ENCODE measurements at regions not wholly inside any gene's neighbourhood (a gene's known extent, or its start where the extent isn't known, plus 50 kb on each side); places are given as distances from the start of the nearest gene placed in this dataset.

DNA sequence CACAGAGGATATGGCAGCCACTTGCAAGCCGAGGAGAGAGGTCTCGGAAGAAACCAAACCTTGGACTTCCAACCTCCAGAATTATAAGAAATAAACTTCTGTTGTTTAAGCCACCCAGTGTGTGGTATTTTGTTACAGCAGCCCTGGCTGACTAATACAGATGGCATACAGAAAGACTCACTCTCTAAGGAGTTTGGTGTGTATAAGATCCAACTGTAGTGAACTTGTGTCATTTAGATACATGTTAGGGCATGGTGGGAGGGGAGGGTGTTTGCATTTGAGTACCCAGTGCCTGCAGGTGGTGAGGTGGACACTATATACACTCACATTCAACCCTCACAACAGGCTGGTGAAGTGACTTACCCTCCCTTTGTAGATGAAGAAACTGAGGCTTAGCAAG, 233.2 kb upstream of the KLF3 start:
- WGBS, 2 donors: 93 to 98% methylated on average over 2 of the region's 2 CpGs
- Histone ChIP-seq H3K27me3 (no peaks in the 10 kb centered on the region), H3K4me3 (no peak overlapping the region), H3K4me1 (no peaks in the 10 kb centered on the region), H3K27ac (no peak overlapping the region), H3K36me3 (no peaks in the 10 kb centered on the region), H3K9me3 (peaks cover 0 to 20% (median 2%) of the 10 kb centered on the region in 11 donors)
- intact Hi-C loops (cut with DNase I): no loop called here
- no peak for TF ChIP-seq CTCF (IDR thresholded peaks at IDR 0.05)
- DNase-seq (no peak), ATAC-seq (no peak)

GRCh38 chr4:38442073-38442788, 221.8 kb upstream of the KLF3 start:
- DNase-seq (no peak), ATAC-seq (no peak)
- intact Hi-C loops (cut with DNase I): no loop called here
- no peak for TF ChIP-seq CTCF (IDR thresholded peaks at IDR 0.05)
- no peak overlapping the region for H3K4me3 ChIP-seq
- WGBS, 2 donors: 81 to 83% methylated on average over 5 of the region's 5 CpGs
- peaks cover 0 to 28% (median 12%) of the 10 kb centered on the region in 11 donors for H3K9me3 ChIP-seq
- H3K36me3 ChIP-seq: no peaks in the 10 kb centered on the region
- H3K4me1 ChIP-seq: no peaks in the 10 kb centered on the region
- no peak overlapping the region for H3K27ac ChIP-seq
- no peaks in the 10 kb centered on the region for H3K27me3 ChIP-seq

DNA sequence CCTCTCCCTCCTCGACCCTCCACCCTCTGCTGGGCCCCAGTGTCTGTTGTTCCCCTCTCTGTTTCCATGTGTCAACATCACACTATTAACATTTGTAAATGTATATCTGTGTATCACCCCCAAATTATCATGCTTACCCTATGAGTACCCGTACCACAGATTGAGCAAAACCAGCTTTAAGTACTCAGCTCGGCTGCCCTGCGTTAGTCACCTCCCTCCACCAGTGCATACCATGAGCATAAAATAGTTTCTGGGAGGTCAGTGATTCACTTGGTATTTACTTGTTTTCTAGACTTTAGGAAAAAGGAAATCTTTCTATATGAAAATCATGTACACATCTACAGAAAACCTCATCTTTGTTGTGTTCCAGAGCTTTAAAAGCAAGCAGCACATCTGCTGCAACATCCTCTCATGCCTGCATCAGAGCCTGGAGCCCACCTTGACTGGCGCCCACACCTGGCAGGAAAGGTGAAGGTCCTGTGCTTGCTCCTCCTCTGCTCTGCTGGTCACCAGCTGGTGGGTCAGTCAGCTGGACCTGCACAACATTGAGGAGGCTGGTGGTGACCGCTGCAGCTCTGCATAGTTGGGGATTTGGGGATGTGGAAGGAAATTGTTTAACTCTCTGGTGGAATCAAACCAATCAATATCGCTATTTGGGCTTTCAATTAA, 214.4 kb upstream of the KLF3 start:
- WGBS, 2 donors: 83 to 90% methylated on average over 7 of the region's 7 CpGs

GRCh38 chr4:38452009-38452408, 212.0 kb upstream of the KLF3 start:
- peaks cover 0 to 2% (median 0%) of the 10 kb centered on the region in 11 donors for H3K9me3 ChIP-seq
- intact Hi-C loops (cut with DNase I): no loop called here
- H3K4me3 ChIP-seq: no peak overlapping the region
- ATAC-seq (no peak), DNase-seq (no peak)
- H3K27me3 ChIP-seq: no peaks in the 10 kb centered on the region
- no peak overlapping the region for H3K27ac ChIP-seq
- no peaks in the 10 kb centered on the region for H3K4me1 ChIP-seq
- H3K36me3 ChIP-seq: no peaks in the 10 kb centered on the region
- no peak for TF ChIP-seq CTCF (IDR thresholded peaks at IDR 0.05)

More for the DNA sequence above, 214.4 kb upstream of the KLF3 start:
- no peak for TF ChIP-seq CTCF (IDR thresholded peaks at IDR 0.05)
- no peaks in the 10 kb centered on the region for H3K4me1 ChIP-seq
- DNase-seq (no peak), ATAC-seq (no peak)
- H3K27me3 ChIP-seq: no peaks in the 10 kb centered on the region
- H3K27ac ChIP-seq: no peak overlapping the region
- H3K36me3 ChIP-seq: no peaks in the 10 kb centered on the region
- H3K4me3 ChIP-seq: no peak overlapping the region
- intact Hi-C loops (cut with DNase I): no loop called here
- peaks cover 0 to 4% (median 0%) of the 10 kb centered on the region in 11 donors for H3K9me3 ChIP-seq

All from heart right ventricle (tissue), 16 donors.